ENCODE measurements at regions not wholly inside any gene's neighbourhood (a gene's known extent, or its start where the extent isn't known, plus 50 kb on each side); places are given as distances from the start of the nearest gene placed in this dataset.

GRCh38 chr5:29337030-29337429, 1856.5 kb upstream of the CDH6 start:
- Mint-ChIP-seq H3K27ac (no peak overlapping the region), H3K4me1 (ENCODE audit: low read depth) (no peaks in the 10 kb centered on the region), H3K36me3 (ENCODE audit: low read depth) (no peaks in the 10 kb centered on the region), H3K4me3 (no peak overlapping the region), H3K9me3 (peaks cover 25% of the 10 kb centered on the region), H3K27me3 (no peaks in the 10 kb centered on the region)
- DNase-seq (no peak), ATAC-seq (no peak)
- ChIA-PET POLR2A (no interaction called here), CTCF (no interaction called here)
- TF ChIP-seq, protein P1, sequence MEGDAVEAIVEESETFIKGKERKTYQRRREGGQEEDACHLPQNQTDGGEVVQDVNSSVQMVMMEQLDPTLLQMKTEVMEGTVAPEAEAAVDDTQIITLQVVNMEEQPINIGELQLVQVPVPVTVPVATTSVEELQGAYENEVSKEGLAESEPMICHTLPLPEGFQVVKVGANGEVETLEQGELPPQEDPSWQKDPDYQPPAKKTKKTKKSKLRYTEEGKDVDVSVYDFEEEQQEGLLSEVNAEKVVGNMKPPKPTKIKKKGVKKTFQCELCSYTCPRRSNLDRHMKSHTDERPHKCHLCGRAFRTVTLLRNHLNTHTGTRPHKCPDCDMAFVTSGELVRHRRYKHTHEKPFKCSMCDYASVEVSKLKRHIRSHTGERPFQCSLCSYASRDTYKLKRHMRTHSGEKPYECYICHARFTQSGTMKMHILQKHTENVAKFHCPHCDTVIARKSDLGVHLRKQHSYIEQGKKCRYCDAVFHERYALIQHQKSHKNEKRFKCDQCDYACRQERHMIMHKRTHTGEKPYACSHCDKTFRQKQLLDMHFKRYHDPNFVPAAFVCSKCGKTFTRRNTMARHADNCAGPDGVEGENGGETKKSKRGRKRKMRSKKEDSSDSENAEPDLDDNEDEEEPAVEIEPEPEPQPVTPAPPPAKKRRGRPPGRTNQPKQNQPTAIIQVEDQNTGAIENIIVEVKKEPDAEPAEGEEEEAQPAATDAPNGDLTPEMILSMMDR (IDR thresholded peaks at IDR 0.05): no peak
- intact Hi-C loops (cut with micrococcal nuclease): no loop called here

GRCh38 chr5:29321591-29321990, 1871.9 kb upstream of the CDH6 start:
- Mint-ChIP-seq H3K27me3 (no peaks in the 10 kb centered on the region), H3K36me3 (ENCODE audit: low read depth) (no peaks in the 10 kb centered on the region), H3K27ac (no peak overlapping the region), H3K4me1 (ENCODE audit: low read depth) (no peaks in the 10 kb centered on the region), H3K9me3 (peaks cover 10% of the 10 kb centered on the region), H3K4me3 (no peak overlapping the region)
- ChIA-PET POLR2A (no interaction called here), CTCF (no interaction called here)
- DNase-seq (no peak), ATAC-seq (no peak)
- intact Hi-C loops (cut with micrococcal nuclease): no loop called here
- TF ChIP-seq, protein P1 (IDR thresholded peaks at IDR 0.05): no peak

DNA sequence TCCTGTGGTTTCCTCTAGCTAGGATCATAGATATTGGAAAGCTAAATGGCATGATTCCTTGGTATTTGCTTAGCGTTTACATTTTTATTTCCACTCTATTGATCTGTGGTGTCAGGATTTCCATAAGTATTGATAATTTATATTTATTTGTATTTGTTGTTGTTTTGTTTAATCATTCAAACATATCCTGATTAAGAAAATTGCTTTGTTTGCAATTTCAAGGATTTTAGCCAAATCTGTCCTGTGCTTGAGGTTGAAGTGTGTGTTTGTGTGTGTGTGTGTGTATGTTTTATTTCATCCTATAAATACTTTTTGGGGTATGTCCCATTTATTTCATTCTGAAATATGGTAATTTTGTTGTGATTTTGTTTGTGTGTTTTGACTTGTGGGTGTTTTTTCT, 1884.1 kb upstream of the CDH6 start:
- TF ChIP-seq, protein P1 (IDR thresholded peaks at IDR 0.05): no peak
- H3K27me3 Mint-ChIP-seq: no peaks in the 10 kb centered on the region
- no peak overlapping the region for H3K4me3 Mint-ChIP-seq
- intact Hi-C loops (cut with micrococcal nuclease): no loop called here
- ChIA-PET CTCF (no interaction called here), POLR2A (no interaction called here)
- DNase-seq: no peak
- H3K27ac Mint-ChIP-seq: no peak overlapping the region
- no peak for ATAC-seq
- no peaks in the 10 kb centered on the region for H3K36me3 Mint-ChIP-seq (ENCODE audit: low read depth)
- no peaks in the 10 kb centered on the region for H3K4me1 Mint-ChIP-seq (ENCODE audit: low read depth)
- peaks cover 16% of the 10 kb centered on the region for H3K9me3 Mint-ChIP-seq

DNA sequence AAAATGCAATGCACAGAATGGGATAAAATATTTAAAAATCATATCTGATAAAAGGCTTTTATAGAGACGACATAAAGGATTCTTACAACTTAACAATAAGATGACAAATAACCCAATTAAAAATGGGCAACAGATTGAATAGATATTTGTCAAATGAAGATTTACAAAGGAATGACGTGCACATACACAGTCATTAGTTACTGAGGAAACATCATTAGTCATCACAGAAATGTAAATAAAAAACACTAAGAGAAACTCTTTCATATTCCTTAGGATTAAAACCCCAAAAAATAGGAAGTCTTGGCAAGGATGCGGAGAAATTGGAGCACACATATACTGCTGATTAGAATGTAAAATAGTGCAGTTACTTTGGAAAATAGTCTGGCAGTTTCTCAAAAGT, 1886.0 kb upstream of the CDH6 start:
- H3K27me3 Mint-ChIP-seq: no peaks in the 10 kb centered on the region
- ChIA-PET CTCF (no interaction called here), POLR2A (no interaction called here)
- no peaks in the 10 kb centered on the region for H3K4me1 Mint-ChIP-seq (ENCODE audit: low read depth)
- H3K4me3 Mint-ChIP-seq: no peak overlapping the region
- TF ChIP-seq, protein P1 (IDR thresholded peaks at IDR 0.05): no peak
- no peak overlapping the region for H3K27ac Mint-ChIP-seq
- no peaks in the 10 kb centered on the region for H3K36me3 Mint-ChIP-seq (ENCODE audit: low read depth)
- intact Hi-C loops (cut with micrococcal nuclease): no loop called here
- no peak for ATAC-seq
- no peak for DNase-seq
- H3K9me3 Mint-ChIP-seq: peaks cover 15% of the 10 kb centered on the region

DNA sequence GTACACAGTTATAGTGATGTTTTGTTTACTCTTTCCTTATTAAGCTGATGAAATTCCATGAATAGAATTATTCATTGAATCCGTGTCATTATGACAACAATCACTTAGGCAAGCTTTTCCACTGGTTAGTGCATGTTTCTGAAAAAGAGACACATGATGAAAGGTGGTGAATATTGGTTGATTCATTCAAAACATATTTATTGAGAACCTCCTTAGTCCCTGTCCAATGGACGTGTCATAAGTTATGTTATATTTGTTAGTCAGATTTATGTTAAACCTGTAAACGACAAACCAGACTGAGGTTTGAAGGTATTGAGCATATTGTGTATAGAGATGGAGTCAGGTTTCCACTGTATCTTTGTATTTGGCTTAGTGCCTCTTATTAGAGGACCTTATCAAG, 1888.9 kb upstream of the CDH6 start:
- ATAC-seq (no peak), DNase-seq (no peak)
- Mint-ChIP-seq H3K27ac (no peak overlapping the region), H3K4me1 (ENCODE audit: low read depth) (no peaks in the 10 kb centered on the region), H3K36me3 (ENCODE audit: low read depth) (no peaks in the 10 kb centered on the region), H3K9me3 (peaks cover 19% of the 10 kb centered on the region), H3K27me3 (no peaks in the 10 kb centered on the region), H3K4me3 (no peak overlapping the region)
- ChIA-PET POLR2A (no interaction called here), CTCF (no interaction called here)
- TF ChIP-seq, protein P1 (IDR thresholded peaks at IDR 0.05): no peak
- intact Hi-C loops (cut with micrococcal nuclease): no loop called here
